ENCODE measurements at regions not wholly inside any gene's neighbourhood (a gene's known extent, or its start where the extent isn't known, plus 50 kb on each side); places are given as distances from the start of the nearest gene placed in this dataset.

- H3K14ac ChIP-seq (ENCODE audit: low read length), result no peak overlapping the region
- no peaks in the 10 kb centered on the region for H3K4me1 ChIP-seq (ENCODE audit: control insufficient read depth in 2 of 2, insufficient read depth in 1 of 2, low read depth in 1 of 2, low read length in 2 of 2)
- no peak overlapping the region for H2BK5ac ChIP-seq (ENCODE audit: low read length)
- no peak overlapping the region for H3K27ac ChIP-seq (replicated peaks; ENCODE audit: low read length)
- no peak overlapping the region for H2BK12ac ChIP-seq (ENCODE audit: low read length)
- no peaks in the 10 kb centered on the region for H3K9me3 ChIP-seq (replicated peaks in 1 of 2; ENCODE audit: control insufficient read depth in 2 of 2, insufficient read depth in 1 of 2, low read depth in 1 of 2, low read length in 2 of 2)
- no peak overlapping the region for H3K23ac ChIP-seq (ENCODE audit: low read depth, low read length, poor library complexity)
- no peaks in the 10 kb centered on the region for H3K79me1 ChIP-seq (ENCODE audit: low read depth, low read length)
- H3K4me2 ChIP-seq (ENCODE audit: insufficient read depth, low read length, poor library complexity, severe bottlenecking), result no peak overlapping the region
- no peak overlapping the region for H3K9ac ChIP-seq (ENCODE audit: low read depth, low read length, poor library complexity)
- H3K4me3 ChIP-seq (ENCODE audit: low read length in 2 of 2), result no peak overlapping the region
- no peak overlapping the region for H4K91ac ChIP-seq (ENCODE audit: low read depth, low read length, poor library complexity)
- H2BK15ac ChIP-seq (ENCODE audit: low read length), result no peak overlapping the region
- H2AFZ ChIP-seq (ENCODE audit: low read length), result no peak overlapping the region
- H4K8ac ChIP-seq (ENCODE audit: low read depth, low read length), result no peak overlapping the region
- no peak overlapping the region for H2AK5ac ChIP-seq (ENCODE audit: low read depth, low read length)
- WGBS, 2 donors (ENCODE audit: extremely low coverage in 2 of 2, insufficient read length in 2 of 2, insufficient replicate concordance in 1 of 2), result no CpG with 5 or more reads among the region's 6 CpGs
- H3K27me3 ChIP-seq (ENCODE audit: control insufficient read depth in 3 of 3, insufficient read depth in 3 of 3, low read depth in 1 of 3, low read length in 3 of 3), result no peaks in the 10 kb centered on the region
- no peaks in the 10 kb centered on the region for H3K36me3 ChIP-seq (replicated peaks in 1 of 2; ENCODE audit: control insufficient read depth in 2 of 2, insufficient read depth in 2 of 2, low read length in 2 of 2)
- DNase-seq (ENCODE audit: low spot score), result no peak
- no peak overlapping the region for H3K18ac ChIP-seq (ENCODE audit: low read length)
- no peak overlapping the region for H3K4ac ChIP-seq (ENCODE audit: low read length)
- no peak overlapping the region for H2BK120ac ChIP-seq (ENCODE audit: low read depth, low read length)
Observed at GRCh38 chr1:104874044-104874443, 1124.3 kb downstream of the AMY1C start.

GRCh38 chr1:104878203-104878909, 1128.7 kb downstream of the AMY1C start:
- H2BK5ac ChIP-seq (ENCODE audit: low read length), result no peak overlapping the region
- H3K36me3 ChIP-seq (replicated peaks in 1 of 2; ENCODE audit: control insufficient read depth in 2 of 2, insufficient read depth in 2 of 2, low read length in 2 of 2), result no peaks in the 10 kb centered on the region
- DNase-seq (ENCODE audit: low spot score), result no peak
- no peaks in the 10 kb centered on the region for H3K79me1 ChIP-seq (ENCODE audit: low read depth, low read length)
- H3K4me3 ChIP-seq (ENCODE audit: low read length in 2 of 2), result no peak overlapping the region
- H2AK5ac ChIP-seq (ENCODE audit: low read depth, low read length), result no peak overlapping the region
- H2BK12ac ChIP-seq (ENCODE audit: low read length), result no peak overlapping the region
- no peaks in the 10 kb centered on the region for H3K9me3 ChIP-seq (replicated peaks in 1 of 2; ENCODE audit: control insufficient read depth in 2 of 2, insufficient read depth in 1 of 2, low read depth in 1 of 2, low read length in 2 of 2)
- no peak overlapping the region for H2AFZ ChIP-seq (ENCODE audit: low read length)
- no peak overlapping the region for H3K14ac ChIP-seq (ENCODE audit: low read length)
- no peak overlapping the region for H4K8ac ChIP-seq (ENCODE audit: low read depth, low read length)
- H3K9ac ChIP-seq (ENCODE audit: low read depth, low read length, poor library complexity), result no peak overlapping the region
- H3K23ac ChIP-seq (ENCODE audit: low read depth, low read length, poor library complexity), result no peak overlapping the region
- no peak overlapping the region for H3K4ac ChIP-seq (ENCODE audit: low read length)
- H3K27ac ChIP-seq (replicated peaks; ENCODE audit: low read length), result no peak overlapping the region
- H2BK120ac ChIP-seq (ENCODE audit: low read depth, low read length), result no peak overlapping the region
- H3K18ac ChIP-seq (ENCODE audit: low read length), result no peak overlapping the region
- no peak overlapping the region for H4K91ac ChIP-seq (ENCODE audit: low read depth, low read length, poor library complexity)
- no peak overlapping the region for H3K4me2 ChIP-seq (ENCODE audit: insufficient read depth, low read length, poor library complexity, severe bottlenecking)
- H2BK15ac ChIP-seq (ENCODE audit: low read length), result no peak overlapping the region
- no peaks in the 10 kb centered on the region for H3K27me3 ChIP-seq (ENCODE audit: control insufficient read depth in 3 of 3, insufficient read depth in 3 of 3, low read depth in 1 of 3, low read length in 3 of 3)
- H3K4me1 ChIP-seq (ENCODE audit: control insufficient read depth in 2 of 2, insufficient read depth in 1 of 2, low read depth in 1 of 2, low read length in 2 of 2), result no peaks in the 10 kb centered on the region
- WGBS, 2 donors (ENCODE audit: extremely low coverage in 2 of 2, insufficient read length in 2 of 2, insufficient replicate concordance in 1 of 2), result no CpG with 5 or more reads among the region's 5 CpGs

GRCh38 chr1:104884939-104885338, 1135.2 kb downstream of the AMY1C start:
- H3K79me1 ChIP-seq (ENCODE audit: low read depth, low read length), result no peaks in the 10 kb centered on the region
- WGBS, 2 donors (ENCODE audit: extremely low coverage in 2 of 2, insufficient read length in 2 of 2, insufficient replicate concordance in 1 of 2), result no CpG with 5 or more reads among the region's 2 CpGs
- no peak overlapping the region for H2AK5ac ChIP-seq (ENCODE audit: low read depth, low read length)
- H2BK12ac ChIP-seq (ENCODE audit: low read length), result no peak overlapping the region
- DNase-seq (ENCODE audit: low spot score), result no peak
- no peak overlapping the region for H2BK5ac ChIP-seq (ENCODE audit: low read length)
- no peak overlapping the region for H3K4me2 ChIP-seq (ENCODE audit: insufficient read depth, low read length, poor library complexity, severe bottlenecking)
- no peak overlapping the region for H3K4ac ChIP-seq (ENCODE audit: low read length)
- no peak overlapping the region for H3K27ac ChIP-seq (replicated peaks; ENCODE audit: low read length)
- H4K8ac ChIP-seq (ENCODE audit: low read depth, low read length), result no peak overlapping the region
- H3K18ac ChIP-seq (ENCODE audit: low read length), result no peak overlapping the region
- no peak overlapping the region for H3K14ac ChIP-seq (ENCODE audit: low read length)
- no peaks in the 10 kb centered on the region for H3K4me1 ChIP-seq (ENCODE audit: control insufficient read depth in 2 of 2, insufficient read depth in 1 of 2, low read depth in 1 of 2, low read length in 2 of 2)
- H3K4me3 ChIP-seq (ENCODE audit: low read length in 2 of 2), result no peak overlapping the region
- no peak overlapping the region for H3K9ac ChIP-seq (ENCODE audit: low read depth, low read length, poor library complexity)
- no peaks in the 10 kb centered on the region for H3K9me3 ChIP-seq (replicated peaks in 1 of 2; ENCODE audit: control insufficient read depth in 2 of 2, insufficient read depth in 1 of 2, low read depth in 1 of 2, low read length in 2 of 2)
- no peak overlapping the region for H3K23ac ChIP-seq (ENCODE audit: low read depth, low read length, poor library complexity)
- no peak overlapping the region for H2BK15ac ChIP-seq (ENCODE audit: low read length)
- H3K27me3 ChIP-seq (ENCODE audit: control insufficient read depth in 3 of 3, insufficient read depth in 3 of 3, low read depth in 1 of 3, low read length in 3 of 3), result no peaks in the 10 kb centered on the region
- no peak overlapping the region for H2BK120ac ChIP-seq (ENCODE audit: low read depth, low read length)
- no peaks in the 10 kb centered on the region for H3K36me3 ChIP-seq (replicated peaks in 1 of 2; ENCODE audit: control insufficient read depth in 2 of 2, insufficient read depth in 2 of 2, low read length in 2 of 2)
- no peak overlapping the region for H4K91ac ChIP-seq (ENCODE audit: low read depth, low read length, poor library complexity)
- H2AFZ ChIP-seq (ENCODE audit: low read length), result no peak overlapping the region

- Histone ChIP-seq H2BK12ac (ENCODE audit: low read length) (no peak overlapping the region), H3K36me3 (replicated peaks in 1 of 2; ENCODE audit: control insufficient read depth in 2 of 2, insufficient read depth in 2 of 2, low read length in 2 of 2) (no peaks in the 10 kb centered on the region), H3K27me3 (ENCODE audit: control insufficient read depth in 3 of 3, insufficient read depth in 3 of 3, low read depth in 1 of 3, low read length in 3 of 3) (no peaks in the 10 kb centered on the region), H2BK5ac (ENCODE audit: low read length) (no peak overlapping the region), H3K4ac (ENCODE audit: low read length) (no peak overlapping the region), H2BK120ac (ENCODE audit: low read depth, low read length) (no peak overlapping the region), H3K23ac (ENCODE audit: low read depth, low read length, poor library complexity) (no peak overlapping the region), H2AFZ (ENCODE audit: low read length) (no peak overlapping the region), H3K4me1 (ENCODE audit: control insufficient read depth in 2 of 2, insufficient read depth in 1 of 2, low read depth in 1 of 2, low read length in 2 of 2) (no peaks in the 10 kb centered on the region), H2BK15ac (ENCODE audit: low read length) (no peak overlapping the region), H3K4me2 (ENCODE audit: insufficient read depth, low read length, poor library complexity, severe bottlenecking) (no peak overlapping the region), H4K8ac (ENCODE audit: low read depth, low read length) (no peak overlapping the region), H3K79me1 (ENCODE audit: low read depth, low read length) (no peaks in the 10 kb centered on the region), H3K4me3 (ENCODE audit: low read length in 2 of 2) (no peak overlapping the region), H3K18ac (ENCODE audit: low read length) (no peak overlapping the region), H3K9me3 (replicated peaks in 1 of 2; ENCODE audit: control insufficient read depth in 2 of 2, insufficient read depth in 1 of 2, low read depth in 1 of 2, low read length in 2 of 2) (no peaks in the 10 kb centered on the region), H3K9ac (ENCODE audit: low read depth, low read length, poor library complexity) (no peak overlapping the region), H3K14ac (ENCODE audit: low read length) (no peak overlapping the region), H3K27ac (replicated peaks; ENCODE audit: low read length) (no peak overlapping the region), H4K91ac (ENCODE audit: low read depth, low read length, poor library complexity) (no peak overlapping the region), H2AK5ac (ENCODE audit: low read depth, low read length) (no peak overlapping the region)
- DNase-seq (ENCODE audit: low spot score), result no peak
- no CpG with 5 or more reads among the region's 3 CpGs for WGBS, 2 donors (ENCODE audit: extremely low coverage in 2 of 2, insufficient read length in 2 of 2, insufficient replicate concordance in 1 of 2)
Observed at GRCh38 chr1:104905322-104905721, 1155.6 kb downstream of the AMY1C start.
